DLD1 (cell line): ENCODE measurements at regions not wholly inside any gene's neighbourhood (a gene's known extent, or its start where the extent isn't known, plus 50 kb on each side); places are given as distances from the start of the nearest gene placed in this dataset.
"Not testable (repeated sequence)": the region's sequence is repeated elsewhere in the genome, so short reads cannot be mapped to it uniquely, and the experiment has no call there.

ENCODE experiments used
- in situ Hi-C: cut with HindIII; loops from 2 replicates; pipeline ENCODE4 v1.10.0; 2017; ENCODE audit warnings: low sequenced_read_pairs

GRCh38 chr1:186775881-186776560 lies 52.7 kb upstream of the PLA2G4A start:
- in situ Hi-C loops, result no loop called here

GRCh38 chr1:186775036-186775435 lies 53.7 kb upstream of the PLA2G4A start:
- in situ Hi-C loops, result no loop called here

GRCh38 chr1:186772228-186772627 lies 56.5 kb upstream of the PLA2G4A start:
- in situ Hi-C loops, result no loop called here

- in situ Hi-C loops, result no loop called here
Measured at GRCh38 chr1:186770421-186770820, 58.3 kb upstream of the PLA2G4A start.

GRCh38 chr1:186768906-186769305 lies 59.8 kb upstream of the PLA2G4A start:
- in situ Hi-C loops, result loop anchor here (5.0 kb wide), 1 partner anchor 62 kb away; no protein-coding TSS in a partner anchor

GRCh38 chr1:186765446-186765845 lies 63.3 kb upstream of the PLA2G4A start:
- in situ Hi-C loops, result loop anchor here (5.0 kb wide), 1 partner anchor 58 kb away; no protein-coding TSS in a partner anchor

GRCh38 chr1:186763107-186763506 lies 65.6 kb upstream of the PLA2G4A start:
- in situ Hi-C loops, result no loop called here

- in situ Hi-C loops, result no loop called here
Measured at GRCh38 chr1:186762653-186763052, 66.1 kb upstream of the PLA2G4A start.

- in situ Hi-C loops, result no loop called here
Measured at GRCh38 chr1:186761358-186761757, 67.4 kb upstream of the PLA2G4A start.

- in situ Hi-C loops, result no loop called here
Measured at GRCh38 chr1:186760446-186760845, 68.3 kb upstream of the PLA2G4A start.

- in situ Hi-C loops, result not testable (repeated sequence)
Measured at GRCh38 chr1:186758896-186759606, 69.7 kb upstream of the PLA2G4A start.

GRCh38 chr1:186757851-186758250 lies 70.9 kb upstream of the PLA2G4A start:
- in situ Hi-C loops, result no loop called here

- in situ Hi-C loops, result no loop called here
Measured at GRCh38 chr1:186754542-186755145, 74.1 kb upstream of the PLA2G4A start.

- in situ Hi-C loops, result no loop called here
Measured at GRCh38 chr1:186753241-186753640, 73.0 kb upstream of the PTGS2 start.

GRCh38 chr1:186750257-186750656 lies 70.0 kb upstream of the PTGS2 start:
- in situ Hi-C loops, result no loop called here

- in situ Hi-C loops, result no loop called here
Measured at GRCh38 chr1:186749820-186750219, 69.6 kb upstream of the PTGS2 start.

GRCh38 chr1:186747661-186748060 lies 67.4 kb upstream of the PTGS2 start:
- in situ Hi-C loops, result no loop called here

GRCh38 chr1:186745531-186746146 lies 65.4 kb upstream of the PTGS2 start:
- in situ Hi-C loops, result no loop called here

- in situ Hi-C loops, result no loop called here
Measured at GRCh38 chr1:186741640-186742039, 61.4 kb upstream of the PTGS2 start.

GRCh38 chr1:186740324-186740723 lies 60.1 kb upstream of the PTGS2 start:
- in situ Hi-C loops, result no loop called here

- in situ Hi-C loops, result no loop called here
Measured at GRCh38 chr1:186739515-186739914, 59.3 kb upstream of the PTGS2 start.

GRCh38 chr1:186738926-186739325 lies 58.7 kb upstream of the PTGS2 start:
- in situ Hi-C loops, result no loop called here
